Mucosa of gallbladder (tissue), 1 donor: ENCODE measurements at regions not wholly inside any gene's neighbourhood (a gene's known extent, or its start where the extent isn't known, plus 50 kb on each side); places are given as distances from the start of the nearest gene placed in this dataset.

Experiments used
- DNase-seq: peaks from one replicate; pipeline ENCODE4 v3.0.0-alpha.2; 2020; ENCODE audit warnings: low spot score
- donor health status: DM: no; HTN: no; CAD: no.

GRCh38 chr4:104677116-104677515 lies 182.4 kb upstream of the CXXC4 start:
- DNase-seq: no peak

DNA sequence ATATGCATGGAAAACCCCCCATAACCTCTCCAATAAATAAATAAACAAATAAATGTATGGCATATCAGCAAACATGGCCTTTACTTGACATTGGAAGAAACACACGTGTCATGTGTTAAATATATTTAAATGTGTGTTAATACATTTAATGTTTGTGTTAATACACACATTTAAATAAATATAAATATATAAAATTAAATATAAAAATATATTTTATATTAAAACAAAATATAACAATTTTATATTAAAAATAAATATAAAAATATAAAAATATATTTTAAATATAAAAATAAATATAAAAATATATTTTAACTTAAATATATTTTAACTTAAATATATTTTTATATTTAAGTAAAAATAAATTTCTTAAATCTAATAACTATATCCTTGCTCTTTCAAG lies 187.6 kb upstream of the CXXC4 start:
- no peak for DNase-seq

- no peak for DNase-seq
Observed at GRCh38 chr4:104693601-104694201, 199.0 kb upstream of the CXXC4 start.

DNA sequence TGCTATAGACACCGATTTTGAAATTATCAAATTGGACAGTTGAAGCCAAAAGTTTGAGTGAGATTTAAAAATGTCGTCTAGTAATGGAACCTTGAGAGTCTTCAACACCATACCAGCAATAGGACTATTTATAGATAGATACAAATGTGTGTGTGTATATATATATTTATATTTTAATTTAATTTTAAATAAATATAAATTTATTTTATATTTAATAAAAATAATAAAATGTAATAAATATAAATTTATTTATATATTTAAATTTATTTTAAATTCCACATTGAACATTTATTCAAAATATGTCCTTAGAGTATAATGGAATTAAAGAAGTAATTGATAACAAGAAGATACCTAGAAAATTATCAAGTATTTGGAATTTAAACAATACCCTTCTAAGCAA lies 221.9 kb upstream of the CXXC4 start:
- no peak for DNase-seq

DNA sequence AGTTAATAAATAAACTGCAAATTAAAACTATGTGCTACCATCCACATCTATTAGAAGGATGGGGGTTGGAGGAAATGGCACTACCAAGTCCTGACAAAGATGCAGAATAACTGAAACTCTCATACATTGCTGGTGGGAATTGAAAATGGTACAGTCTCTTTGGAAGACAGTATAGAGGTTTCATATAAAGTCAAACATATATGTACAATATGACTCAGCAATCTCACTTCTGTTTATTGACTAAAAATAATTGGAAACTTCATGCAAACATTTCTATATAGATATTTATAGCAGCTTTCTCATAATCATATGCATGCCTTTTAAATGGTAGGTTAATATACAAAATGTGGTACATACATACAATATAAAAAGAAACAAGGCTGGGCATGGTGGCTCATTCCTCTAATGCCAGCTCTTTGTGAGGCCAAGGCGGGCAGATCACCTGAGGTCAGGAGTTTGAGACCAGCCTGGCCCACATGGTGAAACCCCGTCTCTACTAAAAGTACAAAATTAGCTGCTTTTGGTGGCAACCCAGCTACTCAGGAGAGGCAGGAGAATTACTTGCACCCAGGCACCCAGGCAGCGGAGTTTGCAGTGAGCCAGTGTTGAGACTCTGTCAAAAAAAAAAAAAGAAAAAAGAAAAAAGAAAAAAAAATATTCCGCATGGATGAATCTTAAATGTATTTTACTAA lies 225.0 kb upstream of the CXXC4 start:
- DNase-seq: no peak

- DNase-seq: no peak
Observed at GRCh38 chr4:104722467-104722866, 227.8 kb upstream of the CXXC4 start.

- DNase-seq: no peak
Observed at GRCh38 chr4:104726002-104726401, 231.3 kb upstream of the CXXC4 start.

GRCh38 chr4:104727643-104728042 lies 232.9 kb upstream of the CXXC4 start:
- DNase-seq: no peak

GRCh38 chr4:104728380-104729122 lies 233.9 kb upstream of the CXXC4 start:
- peak; percentile 52 for DNase-seq

GRCh38 chr4:104732766-104733165 lies 238.1 kb upstream of the CXXC4 start:
- no peak for DNase-seq

DNA sequence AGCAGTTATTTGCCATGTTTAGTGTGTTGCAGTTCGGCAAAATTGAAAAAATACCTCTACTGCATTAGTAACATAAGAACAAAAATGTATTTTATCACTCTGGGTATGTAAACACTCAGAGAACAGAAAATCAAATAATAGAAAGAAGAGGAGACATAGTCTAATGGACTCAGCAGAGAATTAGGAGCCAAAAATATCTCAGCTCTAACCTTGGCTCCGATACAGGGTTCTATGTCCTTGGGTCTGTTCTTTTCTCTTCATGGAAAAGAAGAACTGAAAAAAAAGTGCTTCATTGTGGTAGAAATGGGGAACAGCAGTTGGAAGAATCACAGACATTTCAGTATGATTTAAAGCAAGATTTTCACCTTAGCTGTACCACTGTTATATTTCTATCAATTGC lies 240.5 kb upstream of the CXXC4 start:
- DNase-seq: no peak

- DNase-seq: no peak
Observed at GRCh38 chr4:104740161-104740560, 245.5 kb upstream of the CXXC4 start.

- no peak for DNase-seq
Observed at GRCh38 chr4:104743215-104743653, 248.5 kb upstream of the CXXC4 start.

DNA sequence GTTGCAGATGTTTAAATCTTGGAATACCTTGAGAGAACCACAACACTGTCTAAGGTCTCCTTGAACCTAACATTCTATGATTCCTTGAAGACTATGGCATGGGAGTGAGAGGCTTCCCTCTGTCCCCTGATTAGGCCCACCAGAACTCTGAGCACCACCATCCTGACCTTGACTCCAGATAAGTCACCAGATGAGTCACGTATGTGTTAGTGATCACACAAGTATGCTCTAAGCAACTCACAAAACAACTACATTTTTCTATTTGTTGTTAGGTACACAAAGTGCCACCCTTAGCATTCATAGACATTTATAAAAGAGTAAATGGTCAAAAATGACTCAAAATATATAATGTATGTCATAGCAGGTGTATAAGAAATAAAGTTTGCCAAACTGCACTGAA lies 252.9 kb upstream of the CXXC4 start:
- DNase-seq: no peak

DNA sequence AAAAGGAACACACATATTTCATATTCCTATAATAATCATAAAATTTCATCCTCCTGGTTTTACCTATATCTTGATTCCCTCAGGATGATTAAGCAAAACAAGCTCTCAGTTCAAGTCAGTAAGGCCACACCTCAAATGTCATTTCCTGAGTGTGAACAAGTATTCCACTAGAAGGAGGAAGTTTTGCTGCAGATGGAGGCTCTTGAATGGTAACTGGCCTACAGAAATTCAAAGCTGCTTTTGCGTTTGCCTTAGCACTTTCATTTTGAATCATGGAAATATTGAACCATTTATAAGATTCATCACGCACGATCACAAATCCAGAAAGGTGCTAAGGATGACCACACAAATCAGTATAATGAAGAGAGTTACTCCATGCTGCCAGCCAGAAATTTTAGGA lies 254.4 kb upstream of the CXXC4 start:
- DNase-seq: no peak

DNA sequence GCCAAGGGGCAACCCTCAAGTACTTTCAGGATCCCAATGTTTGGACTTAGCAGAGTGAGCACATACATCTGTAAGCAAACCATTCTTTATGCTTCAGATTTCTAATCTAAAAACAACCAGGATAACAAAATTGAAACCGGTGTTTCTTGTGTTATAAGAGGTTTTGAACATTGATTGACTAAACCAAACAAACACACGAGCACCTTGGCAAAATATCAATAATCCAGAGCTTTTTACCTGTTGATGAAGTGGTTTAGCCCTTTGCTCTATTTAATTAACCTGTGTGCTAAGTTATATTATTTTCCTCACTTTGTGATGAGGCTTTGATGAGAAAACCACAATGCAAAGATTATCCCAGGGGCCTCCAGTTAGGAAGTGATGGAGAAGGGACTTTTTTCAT lies 255.3 kb upstream of the CXXC4 start:
- no peak for DNase-seq

GRCh38 chr4:104751468-104751867 lies 256.8 kb upstream of the CXXC4 start:
- no peak for DNase-seq

GRCh38 chr4:104752337-104752736 lies 257.6 kb upstream of the CXXC4 start:
- DNase-seq: no peak

GRCh38 chr4:104756837-104757236 lies 262.1 kb upstream of the CXXC4 start:
- no peak for DNase-seq

DNA sequence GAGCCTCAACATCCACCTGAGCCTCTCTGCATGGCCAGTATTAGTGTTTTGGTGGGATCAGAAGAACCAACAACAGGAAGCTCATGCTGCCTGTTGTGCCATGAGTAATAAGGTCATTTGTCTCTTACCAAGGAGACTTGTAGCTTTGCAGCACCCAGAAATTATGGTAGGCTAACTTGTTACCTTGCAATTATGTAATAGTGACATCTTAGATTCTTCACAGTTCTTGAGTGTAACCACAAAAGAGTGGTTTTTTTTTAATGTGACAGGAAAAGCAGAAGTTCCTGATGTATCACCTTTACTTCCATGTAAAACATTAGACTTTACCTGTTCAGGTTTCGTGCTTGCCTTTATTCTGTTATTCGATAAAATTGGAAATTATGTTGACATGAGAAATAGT lies 263.9 kb upstream of the CXXC4 start:
- DNase-seq: no peak

DNA sequence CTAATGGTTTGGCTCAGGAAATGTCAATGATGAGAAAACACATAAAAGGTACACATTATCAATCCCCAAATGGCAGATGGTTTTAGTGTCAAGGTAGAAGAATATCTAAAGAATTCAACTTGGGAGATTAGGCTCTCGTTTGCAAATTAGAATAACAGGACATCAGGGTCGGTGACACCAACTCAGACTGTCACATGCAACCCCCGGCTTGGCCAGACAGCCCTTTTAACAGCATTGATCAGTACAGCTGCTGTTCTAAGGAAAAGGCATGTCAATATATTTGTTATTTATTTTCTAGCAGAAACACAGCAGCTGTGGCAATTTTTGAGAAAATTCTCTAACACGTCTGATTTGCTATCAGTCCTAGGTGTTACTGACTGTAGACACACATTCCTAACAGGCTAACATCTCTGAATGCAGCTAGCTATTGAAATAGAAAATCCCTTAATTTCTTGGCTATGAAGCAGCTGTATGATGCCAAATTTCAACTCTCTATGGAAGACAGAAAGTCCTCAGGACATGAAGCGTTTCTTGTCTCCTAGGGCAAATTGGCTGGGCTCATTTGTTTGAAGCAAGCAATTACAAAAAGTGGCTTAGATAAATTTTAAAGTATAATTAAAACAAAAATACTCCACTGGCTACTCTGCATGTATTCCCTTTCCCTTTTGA lies 269.0 kb upstream of the CXXC4 start:
- no peak for DNase-seq

GRCh38 chr4:104766676-104767075 lies 272.0 kb upstream of the CXXC4 start:
- DNase-seq: no peak

GRCh38 chr4:104772849-104773248 lies 278.2 kb upstream of the CXXC4 start:
- no peak for DNase-seq
